ENCODE measurements at regions not wholly inside any gene's neighbourhood (a gene's known extent, or its start where the extent isn't known, plus 50 kb on each side); places are given as distances from the start of the nearest gene placed in this dataset.

- no peaks in the 10 kb centered on the region for H3K36me3 ChIP-seq (ENCODE audit: insufficient read depth, low read length)
- H3K27me3 ChIP-seq (ENCODE audit: control insufficient read depth, insufficient read depth, low read length): no peaks in the 10 kb centered on the region
- H3K4me3 ChIP-seq (ENCODE audit: low read length): no peak overlapping the region
- H3K4me2 ChIP-seq (ENCODE audit: low read length): no peak overlapping the region
- H3K9me3 ChIP-seq (replicated peaks; ENCODE audit: low read length): no peaks in the 10 kb centered on the region
- H3K9ac ChIP-seq (ENCODE audit: low read depth, low read length): no peak overlapping the region
- no peaks in the 10 kb centered on the region for H3K4me1 ChIP-seq (ENCODE audit: control insufficient read depth, insufficient read depth, low read length)
Observed at GRCh38 chr4:126306152-126306869, 991.6 kb downstream of the FAT4 start.

- Histone ChIP-seq H3K4me2 (ENCODE audit: low read length) (no peak overlapping the region), H3K4me1 (ENCODE audit: control insufficient read depth, insufficient read depth, low read length) (no peaks in the 10 kb centered on the region), H3K27me3 (ENCODE audit: control insufficient read depth, insufficient read depth, low read length) (no peaks in the 10 kb centered on the region), H3K9me3 (replicated peaks; ENCODE audit: low read length) (no peaks in the 10 kb centered on the region), H3K4me3 (ENCODE audit: low read length) (no peak overlapping the region), H3K36me3 (ENCODE audit: insufficient read depth, low read length) (no peaks in the 10 kb centered on the region), H3K9ac (ENCODE audit: low read depth, low read length) (no peak overlapping the region)
Observed at GRCh38 chr4:126318376-126318775, 1003.6 kb downstream of the FAT4 start.

GRCh38 chr4:126328914-126329313 lies 1014.2 kb downstream of the FAT4 start:
- no peak overlapping the region for H3K4me2 ChIP-seq (ENCODE audit: low read length)
- no peaks in the 10 kb centered on the region for H3K4me1 ChIP-seq (ENCODE audit: control insufficient read depth, insufficient read depth, low read length)
- H3K9ac ChIP-seq (ENCODE audit: low read depth, low read length): no peak overlapping the region
- H3K27me3 ChIP-seq (ENCODE audit: control insufficient read depth, insufficient read depth, low read length): no peaks in the 10 kb centered on the region
- no peak overlapping the region for H3K4me3 ChIP-seq (ENCODE audit: low read length)
- no peaks in the 10 kb centered on the region for H3K36me3 ChIP-seq (ENCODE audit: insufficient read depth, low read length)
- H3K9me3 ChIP-seq (replicated peaks; ENCODE audit: low read length): no peaks in the 10 kb centered on the region

GRCh38 chr4:126338548-126338947 lies 1023.8 kb downstream of the FAT4 start:
- Histone ChIP-seq H3K9ac (ENCODE audit: low read depth, low read length) (no peak overlapping the region), H3K36me3 (ENCODE audit: insufficient read depth, low read length) (no peaks in the 10 kb centered on the region), H3K9me3 (replicated peaks; ENCODE audit: low read length) (no peaks in the 10 kb centered on the region), H3K4me2 (ENCODE audit: low read length) (no peak overlapping the region), H3K4me3 (ENCODE audit: low read length) (no peak overlapping the region), H3K27me3 (ENCODE audit: control insufficient read depth, insufficient read depth, low read length) (no peaks in the 10 kb centered on the region), H3K4me1 (ENCODE audit: control insufficient read depth, insufficient read depth, low read length) (no peaks in the 10 kb centered on the region)

GRCh38 chr4:126341927-126342326 lies 1027.2 kb downstream of the FAT4 start:
- Histone ChIP-seq H3K9ac (ENCODE audit: low read depth, low read length) (no peak overlapping the region), H3K4me3 (ENCODE audit: low read length) (no peak overlapping the region), H3K36me3 (ENCODE audit: insufficient read depth, low read length) (no peaks in the 10 kb centered on the region), H3K4me1 (ENCODE audit: control insufficient read depth, insufficient read depth, low read length) (no peaks in the 10 kb centered on the region), H3K9me3 (replicated peaks; ENCODE audit: low read length) (no peaks in the 10 kb centered on the region), H3K4me2 (ENCODE audit: low read length) (no peak overlapping the region), H3K27me3 (ENCODE audit: control insufficient read depth, insufficient read depth, low read length) (no peaks in the 10 kb centered on the region)

- no peak overlapping the region for H3K4me2 ChIP-seq (ENCODE audit: low read length)
- H3K9ac ChIP-seq (ENCODE audit: low read depth, low read length): no peak overlapping the region
- H3K9me3 ChIP-seq (replicated peaks; ENCODE audit: low read length): no peaks in the 10 kb centered on the region
- no peaks in the 10 kb centered on the region for H3K36me3 ChIP-seq (ENCODE audit: insufficient read depth, low read length)
- H3K4me1 ChIP-seq (ENCODE audit: control insufficient read depth, insufficient read depth, low read length): no peaks in the 10 kb centered on the region
- no peaks in the 10 kb centered on the region for H3K27me3 ChIP-seq (ENCODE audit: control insufficient read depth, insufficient read depth, low read length)
- no peak overlapping the region for H3K4me3 ChIP-seq (ENCODE audit: low read length)
Observed at GRCh38 chr4:126344472-126344871, 1029.7 kb downstream of the FAT4 start.

GRCh38 chr4:126346654-126347053 lies 1031.9 kb downstream of the FAT4 start:
- no peaks in the 10 kb centered on the region for H3K27me3 ChIP-seq (ENCODE audit: control insufficient read depth, insufficient read depth, low read length)
- no peak overlapping the region for H3K9ac ChIP-seq (ENCODE audit: low read depth, low read length)
- no peaks in the 10 kb centered on the region for H3K9me3 ChIP-seq (replicated peaks; ENCODE audit: low read length)
- no peak overlapping the region for H3K4me2 ChIP-seq (ENCODE audit: low read length)
- H3K4me1 ChIP-seq (ENCODE audit: control insufficient read depth, insufficient read depth, low read length): no peaks in the 10 kb centered on the region
- H3K4me3 ChIP-seq (ENCODE audit: low read length): no peak overlapping the region
- H3K36me3 ChIP-seq (ENCODE audit: insufficient read depth, low read length): no peaks in the 10 kb centered on the region

- no peaks in the 10 kb centered on the region for H3K27me3 ChIP-seq (ENCODE audit: control insufficient read depth, insufficient read depth, low read length)
- H3K36me3 ChIP-seq (ENCODE audit: insufficient read depth, low read length): no peaks in the 10 kb centered on the region
- no peak overlapping the region for H3K4me3 ChIP-seq (ENCODE audit: low read length)
- H3K4me1 ChIP-seq (ENCODE audit: control insufficient read depth, insufficient read depth, low read length): no peaks in the 10 kb centered on the region
- H3K4me2 ChIP-seq (ENCODE audit: low read length): no peak overlapping the region
- no peak overlapping the region for H3K9ac ChIP-seq (ENCODE audit: low read depth, low read length)
- H3K9me3 ChIP-seq (replicated peaks; ENCODE audit: low read length): no peaks in the 10 kb centered on the region
Observed at GRCh38 chr4:126354784-126355183, 1040.0 kb downstream of the FAT4 start.

GRCh38 chr4:126358041-126358440 lies 1043.3 kb downstream of the FAT4 start:
- H3K27me3 ChIP-seq (ENCODE audit: control insufficient read depth, insufficient read depth, low read length): no peaks in the 10 kb centered on the region
- H3K4me1 ChIP-seq (ENCODE audit: control insufficient read depth, insufficient read depth, low read length): no peaks in the 10 kb centered on the region
- H3K4me3 ChIP-seq (ENCODE audit: low read length): no peak overlapping the region
- H3K9me3 ChIP-seq (replicated peaks; ENCODE audit: low read length): no peaks in the 10 kb centered on the region
- H3K4me2 ChIP-seq (ENCODE audit: low read length): no peak overlapping the region
- no peaks in the 10 kb centered on the region for H3K36me3 ChIP-seq (ENCODE audit: insufficient read depth, low read length)
- H3K9ac ChIP-seq (ENCODE audit: low read depth, low read length): no peak overlapping the region

GRCh38 chr4:126361287-126361686 lies 1046.5 kb downstream of the FAT4 start:
- H3K36me3 ChIP-seq (ENCODE audit: insufficient read depth, low read length): no peaks in the 10 kb centered on the region
- H3K9me3 ChIP-seq (replicated peaks; ENCODE audit: low read length): no peaks in the 10 kb centered on the region
- H3K4me2 ChIP-seq (ENCODE audit: low read length): no peak overlapping the region
- no peaks in the 10 kb centered on the region for H3K27me3 ChIP-seq (ENCODE audit: control insufficient read depth, insufficient read depth, low read length)
- peaks cover 4% of the 10 kb centered on the region for H3K4me1 ChIP-seq (ENCODE audit: control insufficient read depth, insufficient read depth, low read length)
- H3K9ac ChIP-seq (ENCODE audit: low read depth, low read length): no peak overlapping the region
- no peak overlapping the region for H3K4me3 ChIP-seq (ENCODE audit: low read length)

- H3K9me3 ChIP-seq (replicated peaks; ENCODE audit: low read length): no peaks in the 10 kb centered on the region
- no peak overlapping the region for H3K4me3 ChIP-seq (ENCODE audit: low read length)
- H3K36me3 ChIP-seq (ENCODE audit: insufficient read depth, low read length): no peaks in the 10 kb centered on the region
- no peaks in the 10 kb centered on the region for H3K27me3 ChIP-seq (ENCODE audit: control insufficient read depth, insufficient read depth, low read length)
- H3K4me2 ChIP-seq (ENCODE audit: low read length): no peak overlapping the region
- no peak overlapping the region for H3K9ac ChIP-seq (ENCODE audit: low read depth, low read length)
- peaks cover 4% of the 10 kb centered on the region for H3K4me1 ChIP-seq (ENCODE audit: control insufficient read depth, insufficient read depth, low read length)
Observed at GRCh38 chr4:126364311-126364911, 1049.7 kb downstream of the FAT4 start.

GRCh38 chr4:126369076-126369475 lies 1054.3 kb downstream of the FAT4 start:
- no peak overlapping the region for H3K4me3 ChIP-seq (ENCODE audit: low read length)
- H3K27me3 ChIP-seq (ENCODE audit: control insufficient read depth, insufficient read depth, low read length): no peaks in the 10 kb centered on the region
- H3K4me2 ChIP-seq (ENCODE audit: low read length): no peak overlapping the region
- H3K9me3 ChIP-seq (replicated peaks; ENCODE audit: low read length): no peaks in the 10 kb centered on the region
- H3K36me3 ChIP-seq (ENCODE audit: insufficient read depth, low read length): no peaks in the 10 kb centered on the region
- no peak overlapping the region for H3K9ac ChIP-seq (ENCODE audit: low read depth, low read length)
- peaks cover 4% of the 10 kb centered on the region for H3K4me1 ChIP-seq (ENCODE audit: control insufficient read depth, insufficient read depth, low read length)

Measured in skeletal muscle satellite cell (primary cell).